WI38 (cell line): ENCODE measurements at regions not wholly inside any gene's neighbourhood (a gene's known extent, or its start where the extent isn't known, plus 50 kb on each side); places are given as distances from the start of the nearest gene placed in this dataset.

ENCODE experiments used
- H3K4me3 ChIP-seq: 2 replicates; pipeline ENCODE4 v1.5.1; 2011; ENCODE audit warnings: low read depth, mild to moderate bottlenecking, control low read depth, low read length
- TF ChIP-seq, protein P1 (sequence below): IDR thresholded peaks from 2 replicates; pipeline ENCODE4 v1.5.1; 2012; ENCODE audit warnings: low read depth, mild to moderate bottlenecking, control low read depth, low read length

DNA sequence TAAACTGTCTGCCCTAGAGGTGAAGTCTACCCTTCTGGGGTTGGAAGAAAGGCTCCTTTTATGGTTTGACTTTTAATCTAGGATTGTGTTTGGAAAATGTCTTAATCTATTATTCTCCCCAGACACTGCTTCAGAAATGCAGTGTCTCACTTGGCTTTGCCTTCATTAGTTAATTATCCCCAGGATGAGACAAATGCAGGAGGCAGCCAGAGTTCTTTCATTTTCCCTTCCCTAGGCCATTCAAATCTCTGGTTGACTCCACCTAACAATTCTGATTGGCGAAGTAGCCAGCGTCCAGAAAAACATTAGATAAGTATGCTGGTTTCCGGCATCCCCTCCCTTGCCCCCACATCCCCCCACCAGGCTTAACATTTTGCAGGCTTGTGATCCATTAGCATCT lies 325.8 kb upstream of the PBX1 start:
- TF ChIP-seq, protein P1, sequence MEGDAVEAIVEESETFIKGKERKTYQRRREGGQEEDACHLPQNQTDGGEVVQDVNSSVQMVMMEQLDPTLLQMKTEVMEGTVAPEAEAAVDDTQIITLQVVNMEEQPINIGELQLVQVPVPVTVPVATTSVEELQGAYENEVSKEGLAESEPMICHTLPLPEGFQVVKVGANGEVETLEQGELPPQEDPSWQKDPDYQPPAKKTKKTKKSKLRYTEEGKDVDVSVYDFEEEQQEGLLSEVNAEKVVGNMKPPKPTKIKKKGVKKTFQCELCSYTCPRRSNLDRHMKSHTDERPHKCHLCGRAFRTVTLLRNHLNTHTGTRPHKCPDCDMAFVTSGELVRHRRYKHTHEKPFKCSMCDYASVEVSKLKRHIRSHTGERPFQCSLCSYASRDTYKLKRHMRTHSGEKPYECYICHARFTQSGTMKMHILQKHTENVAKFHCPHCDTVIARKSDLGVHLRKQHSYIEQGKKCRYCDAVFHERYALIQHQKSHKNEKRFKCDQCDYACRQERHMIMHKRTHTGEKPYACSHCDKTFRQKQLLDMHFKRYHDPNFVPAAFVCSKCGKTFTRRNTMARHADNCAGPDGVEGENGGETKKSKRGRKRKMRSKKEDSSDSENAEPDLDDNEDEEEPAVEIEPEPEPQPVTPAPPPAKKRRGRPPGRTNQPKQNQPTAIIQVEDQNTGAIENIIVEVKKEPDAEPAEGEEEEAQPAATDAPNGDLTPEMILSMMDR, result no peak
- H3K4me3 ChIP-seq, result no peak overlapping the region

- TF ChIP-seq, protein P1, result no peak
- no peak overlapping the region for H3K4me3 ChIP-seq
Observed at GRCh38 chr1:164240081-164240480, 318.9 kb upstream of the PBX1 start.

DNA sequence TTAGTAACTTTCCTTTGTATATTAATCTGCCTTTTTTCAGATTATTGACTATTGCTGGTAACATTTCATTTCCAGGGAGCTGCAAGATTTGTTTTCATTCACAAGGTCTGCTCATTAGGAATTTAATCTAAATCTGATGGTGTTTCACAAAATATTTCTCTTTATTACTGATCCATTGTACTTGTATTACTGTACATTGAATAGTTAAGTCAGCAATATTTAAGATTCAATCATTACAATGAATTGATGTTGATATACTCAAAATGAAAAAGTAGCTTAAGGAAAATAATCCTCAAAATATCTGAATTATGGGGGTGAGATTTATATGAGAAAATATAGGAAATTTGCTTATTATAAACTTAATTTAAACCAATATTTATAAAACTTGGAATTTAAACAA lies 308.6 kb upstream of the PBX1 start:
- H3K4me3 ChIP-seq, result no peak overlapping the region
- TF ChIP-seq, protein P1, result no peak

DNA sequence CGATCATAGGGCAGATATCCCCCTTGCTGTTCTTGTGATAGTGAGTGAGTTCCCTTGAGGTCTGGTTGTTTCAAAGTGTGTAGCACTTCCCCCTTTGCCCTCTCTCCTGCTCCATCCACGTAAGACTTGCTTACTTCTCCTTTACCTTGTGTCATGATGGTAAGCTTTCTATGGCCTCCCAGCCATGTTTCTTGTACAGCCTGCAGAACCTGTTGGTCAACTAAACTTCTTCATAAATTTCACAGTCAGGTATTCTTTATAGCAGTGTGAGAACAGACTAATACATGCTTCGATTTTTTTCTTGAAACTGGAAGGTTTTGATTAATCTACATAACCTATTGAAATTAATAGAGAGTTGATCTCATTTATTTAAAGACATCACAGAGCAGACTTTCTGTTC lies 302.5 kb upstream of the PBX1 start:
- TF ChIP-seq, protein P1, result no peak
- H3K4me3 ChIP-seq, result no peak overlapping the region

- no peak overlapping the region for H3K4me3 ChIP-seq
- TF ChIP-seq, protein P1, result no peak
Observed at GRCh38 chr1:164261691-164262240, 297.2 kb upstream of the PBX1 start.

DNA sequence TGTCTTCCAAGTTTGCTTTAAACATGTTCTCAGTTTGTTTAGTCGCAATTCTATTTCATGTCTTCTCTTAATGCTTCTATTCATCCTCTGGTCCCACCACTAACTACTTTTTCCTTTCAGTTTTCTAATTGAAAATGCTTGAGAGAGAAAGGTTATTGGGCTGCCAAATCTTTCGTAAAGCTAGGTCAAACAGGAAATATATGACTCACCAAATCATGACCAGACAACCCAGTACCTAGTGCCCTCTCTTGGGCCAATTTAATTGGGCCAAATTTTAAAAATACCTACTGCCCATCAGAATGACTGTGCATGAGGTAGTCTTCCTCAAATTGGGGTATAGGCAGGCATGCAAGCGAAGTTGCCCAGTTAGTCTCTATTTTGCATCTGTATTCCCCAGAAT lies 295.4 kb upstream of the PBX1 start:
- H3K4me3 ChIP-seq, result no peak overlapping the region
- TF ChIP-seq, protein P1, result no peak

- TF ChIP-seq, protein P1, result no peak
Observed at GRCh38 chr1:164265232-164265631, 293.8 kb upstream of the PBX1 start.

More at GRCh38 chr1:164265232-164265631, 293.8 kb upstream of the PBX1 start:
- H3K4me3 ChIP-seq, result no peak overlapping the region
